HG03432 (cell line): ENCODE measurements at regions not wholly inside any gene's neighbourhood (a gene's known extent, or its start where the extent isn't known, plus 50 kb on each side); places are given as distances from the start of the nearest gene placed in this dataset.

Source experiments
- ATAC-seq: cut with Tn5 transposase; IDR thresholded peaks from one replicate; pipeline ENCODE4 v1.9.1; 2021; ENCODE audit warnings: mild to moderate bottlenecking, moderate library complexity; ENCODE audit not compliant: unreplicated experiment

- ATAC-seq, result no peak
Measured at GRCh38 chr5:67262956-67263355, 66.4 kb upstream of the CD180 start.

- ATAC-seq, result no peak
Measured at GRCh38 chr5:67262206-67262605, 65.6 kb upstream of the CD180 start.

GRCh38 chr5:67259548-67260215 is 63.1 kb upstream of the CD180 start:
- ATAC-seq, result no peak

GRCh38 chr5:67257500-67257899 is 60.9 kb upstream of the CD180 start:
- ATAC-seq, result no peak

- ATAC-seq, result no peak
Measured at GRCh38 chr5:67257077-67257476, 60.5 kb upstream of the CD180 start.

GRCh38 chr5:67255881-67256280 is 59.3 kb upstream of the CD180 start:
- ATAC-seq, result no peak

- no peak for ATAC-seq
Measured at GRCh38 chr5:67253911-67254310, 57.3 kb upstream of the CD180 start.

- ATAC-seq, result no peak
Measured at GRCh38 chr5:67249590-67249895, 52.9 kb upstream of the CD180 start.

- no peak for ATAC-seq
Measured at GRCh38 chr5:67248703-67249589, 52.3 kb upstream of the CD180 start.

- no peak for ATAC-seq
Measured at GRCh38 chr5:67246546-67247268, 50.1 kb upstream of the CD180 start.
